Hepatocyte (in vitro differentiated cells): ENCODE measurements at regions not wholly inside any gene's neighbourhood (a gene's known extent, or its start where the extent isn't known, plus 50 kb on each side); places are given as distances from the start of the nearest gene placed in this dataset.

ENCODE experiments used
- DNase-seq: peaks from one replicate; pipeline ENCODE4 v3.0.0-alpha.2; 2016; ENCODE audit warnings: low spot score
- H2AFZ ChIP-seq: fragments of 200-600 bp; sonication (generic); 2 replicates; pipeline ENCODE4 v1.6.0; 2016; ENCODE audit warnings: antibody characterized with exemption, mild to moderate bottlenecking
- H3K27ac ChIP-seq: fragments of 200-600 bp; sonication (generic); 2 replicates; pipeline ENCODE4 v1.5.1; 2016; ENCODE audit warnings: mild to moderate bottlenecking
- H3K27me3 ChIP-seq: fragments of 200-600 bp; sonication (generic); 2 replicates; pipeline ENCODE4 v1.6.1; 2016
- H3K36me3 ChIP-seq: fragments of 200-600 bp; sonication (generic); replicated peaks from 2 replicates; pipeline ENCODE4 v1.5.1; 2016; ENCODE audit warnings: low read depth; ENCODE audit not compliant: insufficient read depth
- H3K4me1 ChIP-seq: fragments of 200-600 bp; sonication (generic); 2 replicates; pipeline ENCODE4 v1.5.1; 2016; ENCODE audit warnings: mild to moderate bottlenecking, moderate library complexity; ENCODE audit not compliant: insufficient read depth
- H3K4me2 ChIP-seq: fragments of 200-600 bp; sonication (generic); 2 replicates; pipeline ENCODE4 v1.6.0; 2016
- H3K4me3 ChIP-seq: fragments of 200-600 bp; sonication (generic); 2 replicates; pipeline ENCODE4 v1.5.1; 2016; ENCODE audit warnings: mild to moderate bottlenecking
- H3K79me2 ChIP-seq: fragments of 200-600 bp; sonication (generic); 2 replicates; pipeline ENCODE4 v1.6.0; 2017; ENCODE audit warnings: mild to moderate bottlenecking
- H3K9me2 ChIP-seq: fragments of 200-600 bp; sonication (generic); replicated peaks from 2 replicates; pipeline ENCODE4 v1.6.0; 2017; ENCODE audit warnings: mild to moderate bottlenecking; ENCODE audit not compliant: insufficient read depth
- H3K9me3 ChIP-seq: fragments of 200-600 bp; sonication (generic); 2 replicates; pipeline ENCODE4 v1.5.1; 2016; ENCODE audit warnings: low read depth, mild to moderate bottlenecking
- H4K20me1 ChIP-seq: fragments of 200-600 bp; sonication (generic); 2 replicates; pipeline ENCODE4 v1.6.0; 2016; ENCODE audit warnings: mild to moderate bottlenecking; ENCODE audit not compliant: insufficient read depth, poor library complexity, severe bottlenecking
- EZH2 ChIP-seq: fragments of 200-600 bp; sonication (generic); IDR thresholded peaks from 2 replicates; pipeline ENCODE4 v1.6.1; 2016; ENCODE audit warnings: antibody characterized with exemption, mild to moderate bottlenecking, borderline replicate concordance
- EZH2phosphoT487 ChIP-seq: fragments of 200-600 bp; sonication (generic); IDR thresholded peaks from one replicate; pipeline ENCODE4 v1.6.1; 2018; ENCODE audit warnings: antibody characterized with exemption, mild to moderate bottlenecking, low read depth, moderate library complexity; ENCODE audit not compliant: unreplicated experiment, severe bottlenecking
- WGBS: methylation state at CpG from one replicate; pipeline ENCODE4 v1.1.6; 2016; ENCODE audit warnings: low lambda C conversion rate; ENCODE audit errors: missing lambda C conversion rate; 5-methylcytosine and 5-hydroxymethylcytosine counted together
- TF ChIP-seq, protein P1 (sequence below): fragments of 200-600 bp; sonication (generic); IDR thresholded peaks from 2 replicates; pipeline ENCODE4 v1.5.1; 2016; ENCODE audit warnings: antibody characterized with exemption, mild to moderate bottlenecking; ENCODE audit not compliant: poor library complexity

GRCh38 chr21:16037421-16037955 lies 307.7 kb downstream of the USP25 start:
- Histone ChIP-seq H3K4me2 (no peak overlapping the region), H2AFZ (no peak overlapping the region), H3K27ac (no peak overlapping the region), H3K9me2 (no peaks in the 10 kb centered on the region), H3K9me3 (no peaks in the 10 kb centered on the region), H3K4me3 (no peak overlapping the region), H3K36me3 (no peaks in the 10 kb centered on the region), H4K20me1 (no peaks in the 10 kb centered on the region), H3K4me1 (no peaks in the 10 kb centered on the region), H3K27me3 (no peaks in the 10 kb centered on the region), H3K79me2 (no peaks in the 10 kb centered on the region)
- 75% methylated on average over 5 of the region's 5 CpGs for WGBS
- no peak for TF ChIP-seq EZH2
- TF ChIP-seq, protein P1, sequence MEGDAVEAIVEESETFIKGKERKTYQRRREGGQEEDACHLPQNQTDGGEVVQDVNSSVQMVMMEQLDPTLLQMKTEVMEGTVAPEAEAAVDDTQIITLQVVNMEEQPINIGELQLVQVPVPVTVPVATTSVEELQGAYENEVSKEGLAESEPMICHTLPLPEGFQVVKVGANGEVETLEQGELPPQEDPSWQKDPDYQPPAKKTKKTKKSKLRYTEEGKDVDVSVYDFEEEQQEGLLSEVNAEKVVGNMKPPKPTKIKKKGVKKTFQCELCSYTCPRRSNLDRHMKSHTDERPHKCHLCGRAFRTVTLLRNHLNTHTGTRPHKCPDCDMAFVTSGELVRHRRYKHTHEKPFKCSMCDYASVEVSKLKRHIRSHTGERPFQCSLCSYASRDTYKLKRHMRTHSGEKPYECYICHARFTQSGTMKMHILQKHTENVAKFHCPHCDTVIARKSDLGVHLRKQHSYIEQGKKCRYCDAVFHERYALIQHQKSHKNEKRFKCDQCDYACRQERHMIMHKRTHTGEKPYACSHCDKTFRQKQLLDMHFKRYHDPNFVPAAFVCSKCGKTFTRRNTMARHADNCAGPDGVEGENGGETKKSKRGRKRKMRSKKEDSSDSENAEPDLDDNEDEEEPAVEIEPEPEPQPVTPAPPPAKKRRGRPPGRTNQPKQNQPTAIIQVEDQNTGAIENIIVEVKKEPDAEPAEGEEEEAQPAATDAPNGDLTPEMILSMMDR: no peak
- TF ChIP-seq EZH2phosphoT487: no peak
- DNase-seq: no peak

DNA sequence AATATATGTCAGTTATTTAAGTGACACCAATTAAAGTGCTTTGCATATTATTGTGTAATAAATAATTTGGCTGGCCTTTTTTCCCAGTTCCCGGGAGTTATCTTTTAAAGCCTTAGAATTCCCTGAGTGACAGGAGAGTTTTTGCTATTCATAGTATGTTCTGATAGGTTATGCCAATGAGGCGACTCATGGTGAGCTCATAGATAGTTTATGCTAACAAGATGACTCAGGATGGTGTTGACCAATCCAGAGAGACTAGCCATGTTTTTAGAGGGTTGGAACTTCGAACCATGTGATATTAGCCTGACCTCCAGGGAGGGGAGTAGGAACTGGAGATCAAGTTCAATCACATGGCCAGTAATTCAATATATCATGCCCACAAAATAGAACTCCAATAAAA lies 310.8 kb downstream of the USP25 start:
- H3K27ac ChIP-seq: no peak overlapping the region
- no peaks in the 10 kb centered on the region for H3K27me3 ChIP-seq
- no peaks in the 10 kb centered on the region for H3K79me2 ChIP-seq
- H4K20me1 ChIP-seq: no peaks in the 10 kb centered on the region
- H2AFZ ChIP-seq: no peak overlapping the region
- no peaks in the 10 kb centered on the region for H3K9me3 ChIP-seq
- no peaks in the 10 kb centered on the region for H3K36me3 ChIP-seq
- H3K4me2 ChIP-seq: no peak overlapping the region
- H3K9me2 ChIP-seq: no peaks in the 10 kb centered on the region
- TF ChIP-seq EZH2phosphoT487 (no peak), EZH2 (no peak)
- TF ChIP-seq, protein P1: no peak
- H3K4me3 ChIP-seq: no peak overlapping the region
- WGBS: 89% methylated on average over 3 of the region's 3 CpGs
- DNase-seq: no peak
- no peaks in the 10 kb centered on the region for H3K4me1 ChIP-seq

- Histone ChIP-seq H3K4me2 (no peak overlapping the region), H3K9me3 (no peaks in the 10 kb centered on the region), H3K4me3 (no peak overlapping the region), H2AFZ (no peak overlapping the region), H3K27ac (no peak overlapping the region), H3K9me2 (no peaks in the 10 kb centered on the region), H4K20me1 (no peaks in the 10 kb centered on the region), H3K4me1 (no peaks in the 10 kb centered on the region), H3K36me3 (no peaks in the 10 kb centered on the region), H3K79me2 (no peaks in the 10 kb centered on the region), H3K27me3 (no peaks in the 10 kb centered on the region)
- TF ChIP-seq EZH2phosphoT487 (no peak), EZH2 (no peak)
- TF ChIP-seq, protein P1: no peak
- DNase-seq: no peak
Measured at GRCh38 chr21:16044676-16045075, 314.9 kb downstream of the USP25 start.

DNA sequence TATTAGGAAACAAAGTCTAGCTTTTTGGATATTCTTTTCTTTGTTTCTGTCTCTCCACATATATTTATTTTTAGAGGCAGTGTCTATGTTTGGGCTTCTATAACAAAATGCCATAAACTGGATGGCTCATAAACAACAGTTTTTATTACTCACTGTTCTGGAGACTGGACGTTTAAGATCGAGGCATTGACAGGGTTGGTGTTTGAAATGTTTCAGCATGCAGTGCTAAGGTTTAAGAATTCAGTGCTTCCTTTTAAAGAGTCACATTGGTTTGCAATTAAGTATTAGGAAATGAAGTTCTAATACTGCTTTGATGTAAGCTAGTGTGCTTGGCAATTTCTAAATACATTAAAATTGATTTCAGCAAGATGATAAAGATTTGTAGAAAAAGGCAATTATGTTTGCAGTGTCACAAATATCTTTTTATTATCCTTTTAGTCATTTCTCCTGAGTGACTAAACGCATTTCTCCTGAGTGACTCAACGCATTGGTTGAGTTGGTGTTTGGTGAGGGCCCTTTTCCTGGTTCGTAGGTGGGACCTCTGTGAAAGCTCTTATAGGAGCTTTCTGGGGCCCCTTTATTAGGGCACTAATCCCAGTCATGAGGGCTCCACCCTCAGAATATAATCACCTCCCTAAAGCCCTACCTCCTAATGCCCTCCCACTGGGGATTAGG lies 317.0 kb downstream of the USP25 start:
- H3K4me1 ChIP-seq: no peaks in the 10 kb centered on the region
- H3K9me3 ChIP-seq: no peaks in the 10 kb centered on the region
- H3K79me2 ChIP-seq: no peaks in the 10 kb centered on the region
- H3K4me2 ChIP-seq: no peak overlapping the region
- peak overlapping the region; percentile 8 for H3K27ac ChIP-seq
- no peaks in the 10 kb centered on the region for H4K20me1 ChIP-seq
- no peaks in the 10 kb centered on the region for H3K36me3 ChIP-seq
- WGBS: 67% methylated on average over 5 of the region's 5 CpGs
- TF ChIP-seq EZH2phosphoT487 (no peak), EZH2 (no peak)
- TF ChIP-seq, protein P1: no peak
- DNase-seq: no peak
- no peak overlapping the region for H2AFZ ChIP-seq
- no peaks in the 10 kb centered on the region for H3K9me2 ChIP-seq
- no peaks in the 10 kb centered on the region for H3K27me3 ChIP-seq
- no peak overlapping the region for H3K4me3 ChIP-seq
